GM12878 (cell line): ENCODE measurements at regions not wholly inside any gene's neighbourhood (a gene's known extent, or its start where the extent isn't known, plus 50 kb on each side); places are given as distances from the start of the nearest gene placed in this dataset.

Experiments used
- BCLAF1 ChIP-seq: fragments of 450-650 bp; IDR thresholded peaks from 2 replicates; pipeline ENCODE4 v1.6.1; 2017; ENCODE audit warnings: antibody characterized with exemption, mild to moderate bottlenecking, moderate library complexity
- CHD1 ChIP-seq: IDR thresholded peaks from 2 replicates; pipeline ENCODE4 v1.6.1; 2012; ENCODE audit warnings: low read depth, low read length, improper control_type of control experiment
- FOXM1 ChIP-seq: IDR thresholded peaks from 2 replicates; pipeline ENCODE4 v1.6.1; 2012; ENCODE audit warnings: low read depth, mild to moderate bottlenecking, inconsistent platforms, low read length, moderate library complexity
- MTA3 ChIP-seq: IDR thresholded peaks from 2 replicates; pipeline ENCODE4 v1.6.1; 2012; ENCODE audit warnings: low read length, inconsistent platforms, borderline replicate concordance
- MXI1 ChIP-seq: fragments of 150-350 bp; IDR thresholded peaks from 2 replicates; pipeline ENCODE4 v1.6.1; 2011; ENCODE audit warnings: low read depth, mild to moderate bottlenecking, inconsistent platforms, low read length, improper control_type of control experiment
- RAD51 ChIP-seq: fragments of 450-650 bp; IDR thresholded peaks from 2 replicates; pipeline ENCODE4 v1.6.1; 2016; ENCODE audit warnings: moderate library complexity, mild to moderate bottlenecking, inconsistent platforms
- REST ChIP-seq: IDR thresholded peaks from 2 replicates; pipeline ENCODE4 v1.6.1; 2012; ENCODE audit warnings: mild to moderate bottlenecking, low read depth, low read length
- RFX5 ChIP-seq: IDR thresholded peaks from 2 replicates; pipeline ENCODE4 v1.6.1; 2011; ENCODE audit warnings: low read depth, low read length, improper control_type of control experiment
- SREBF1 ChIP-seq: IDR thresholded peaks from 2 replicates; pipeline ENCODE4 v1.6.1; 2012; ENCODE audit warnings: mild to moderate bottlenecking, low read length
- ZBTB11 ChIP-seq: fragments of 450-650 bp; formaldehyde crosslinking; IDR thresholded peaks from 2 replicates; pipeline ENCODE4 v1.5.0; 2022; ENCODE audit warnings: mild to moderate bottlenecking, missing genetic modification characterization

- TF ChIP-seq MTA3 (no peak), RAD51 (no peak), SREBF1 (no peak), CHD1 (no peak), BCLAF1 (no peak), ZBTB11 (CRISPR knock-in tag) (no peak), FOXM1 (no peak), REST (no peak), RFX5 (no peak), MXI1 (no peak)
Measured at GRCh38 chr2:829047-829446, 121.6 kb upstream of the SNTG2 start (continued).
